Brain pericyte (primary cell): ENCODE measurements at regions not wholly inside any gene's neighbourhood (a gene's known extent, or its start where the extent isn't known, plus 50 kb on each side); places are given as distances from the start of the nearest gene placed in this dataset.

Source experiments
- DNase-seq: peaks from one replicate; pipeline ENCODE4 v3.0.0-alpha.2; 2012; ENCODE audit warnings: low read depth, low spot score

DNA sequence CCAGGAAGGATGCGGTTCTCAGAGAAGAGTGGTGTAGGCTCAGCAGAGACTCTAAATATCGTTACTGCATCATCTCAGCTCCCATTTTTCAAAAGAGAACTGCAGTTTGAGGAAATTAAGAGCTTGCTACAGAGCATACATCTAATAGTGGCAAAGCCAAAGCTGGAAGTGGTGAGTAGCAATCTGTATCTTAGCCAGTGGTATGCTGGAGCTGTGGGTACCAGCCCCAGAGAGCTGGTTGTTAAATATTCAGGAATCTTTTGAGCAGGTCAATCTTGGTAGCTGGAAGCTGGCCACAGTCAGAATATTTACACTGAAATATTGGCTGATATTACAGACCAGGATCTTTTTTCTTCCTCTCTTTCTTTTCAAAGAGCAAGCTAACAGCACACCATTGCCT lies 88.4 kb upstream of the STEAP1B start:
- DNase-seq, result no peak

- no peak for DNase-seq
Observed at GRCh38 chr7:22587322-22587721, 87.3 kb upstream of the STEAP1B start.

GRCh38 chr7:22586786-22587140 lies 86.8 kb upstream of the STEAP1B start:
- DNase-seq, result no peak

- no peak for DNase-seq
Observed at GRCh38 chr7:22586101-22586785, 86.3 kb upstream of the STEAP1B start.

GRCh38 chr7:22584179-22584578 lies 84.2 kb upstream of the STEAP1B start:
- DNase-seq, result no peak

GRCh38 chr7:22582863-22583622 lies 83.1 kb upstream of the STEAP1B start:
- no peak for DNase-seq

DNA sequence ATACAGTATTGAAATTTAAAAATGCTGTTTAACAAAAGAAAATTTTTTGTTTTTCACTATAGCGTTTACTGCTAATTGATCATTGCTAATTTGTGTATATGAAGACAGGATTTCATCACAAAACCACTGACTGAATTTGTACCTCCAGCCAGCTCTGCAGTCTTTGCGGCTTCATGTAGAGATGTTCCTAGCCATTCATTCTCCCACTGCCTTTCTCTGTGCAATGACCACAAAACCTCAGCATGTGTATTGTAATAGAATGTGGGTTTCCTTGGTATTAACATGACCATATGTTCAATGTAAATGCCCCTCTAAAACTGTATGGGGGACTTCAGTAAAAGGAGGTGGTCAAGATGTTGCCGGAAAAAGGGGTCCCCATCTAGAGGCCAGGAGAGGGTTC lies 81.1 kb upstream of the STEAP1B start:
- no peak for DNase-seq

DNA sequence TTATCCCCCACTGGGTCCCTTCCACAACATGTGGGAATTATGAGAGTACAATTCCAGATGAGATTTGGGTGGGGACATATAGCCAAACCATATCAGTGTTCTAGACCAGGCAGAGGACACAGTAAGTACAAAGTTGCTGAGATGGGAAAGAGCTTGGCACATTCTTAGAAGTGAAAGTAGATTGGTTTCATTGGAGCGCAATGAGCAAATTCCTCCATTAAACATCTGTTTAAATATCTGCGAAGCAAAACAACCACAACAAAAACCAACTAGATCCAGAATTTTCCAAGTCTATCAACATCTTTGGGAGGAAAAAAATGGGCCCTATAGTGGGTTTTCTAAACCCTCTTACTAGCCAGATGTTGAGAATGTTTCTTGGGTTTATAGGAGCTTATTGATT lies 80.0 kb upstream of the STEAP1B start:
- DNase-seq, result no peak

DNA sequence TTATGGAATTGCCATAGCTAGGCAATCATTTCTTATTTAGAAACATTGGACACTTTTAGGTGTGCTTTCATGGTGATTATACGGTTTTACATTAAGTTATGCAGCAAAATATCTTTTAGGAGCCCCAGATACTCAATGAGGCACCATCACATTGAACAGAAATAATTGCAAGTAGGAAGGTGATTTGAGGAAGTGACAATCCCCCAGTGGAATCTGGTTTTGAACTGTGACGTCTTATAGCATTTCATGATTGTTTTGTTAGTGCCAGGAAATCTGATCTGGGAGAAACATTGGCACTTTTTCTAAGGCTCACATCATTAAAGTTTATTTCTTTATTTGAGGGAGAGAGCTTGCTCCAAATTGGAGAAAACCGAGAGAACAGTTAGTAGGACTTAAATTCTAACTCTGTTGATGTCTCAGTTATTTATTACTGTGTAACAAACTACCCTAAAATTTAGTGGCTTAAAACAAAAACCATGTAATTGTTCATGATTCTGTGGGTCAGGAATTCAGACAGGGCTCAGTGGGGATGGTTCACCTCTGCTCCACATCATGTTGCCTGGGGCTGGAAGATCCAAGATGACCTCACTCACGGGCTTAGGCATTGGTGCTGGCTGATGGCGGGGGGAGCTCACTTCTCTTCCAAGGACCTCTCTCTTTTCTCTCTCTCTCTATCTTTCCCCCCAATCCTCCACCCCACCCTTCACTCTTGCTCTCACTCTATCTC lies 78.2 kb upstream of the STEAP1B start:
- no peak for DNase-seq

GRCh38 chr7:22577470-22578001 lies 77.5 kb upstream of the STEAP1B start:
- no peak for DNase-seq

- DNase-seq, result no peak
Observed at GRCh38 chr7:22576612-22577469, 76.9 kb upstream of the STEAP1B start.

DNA sequence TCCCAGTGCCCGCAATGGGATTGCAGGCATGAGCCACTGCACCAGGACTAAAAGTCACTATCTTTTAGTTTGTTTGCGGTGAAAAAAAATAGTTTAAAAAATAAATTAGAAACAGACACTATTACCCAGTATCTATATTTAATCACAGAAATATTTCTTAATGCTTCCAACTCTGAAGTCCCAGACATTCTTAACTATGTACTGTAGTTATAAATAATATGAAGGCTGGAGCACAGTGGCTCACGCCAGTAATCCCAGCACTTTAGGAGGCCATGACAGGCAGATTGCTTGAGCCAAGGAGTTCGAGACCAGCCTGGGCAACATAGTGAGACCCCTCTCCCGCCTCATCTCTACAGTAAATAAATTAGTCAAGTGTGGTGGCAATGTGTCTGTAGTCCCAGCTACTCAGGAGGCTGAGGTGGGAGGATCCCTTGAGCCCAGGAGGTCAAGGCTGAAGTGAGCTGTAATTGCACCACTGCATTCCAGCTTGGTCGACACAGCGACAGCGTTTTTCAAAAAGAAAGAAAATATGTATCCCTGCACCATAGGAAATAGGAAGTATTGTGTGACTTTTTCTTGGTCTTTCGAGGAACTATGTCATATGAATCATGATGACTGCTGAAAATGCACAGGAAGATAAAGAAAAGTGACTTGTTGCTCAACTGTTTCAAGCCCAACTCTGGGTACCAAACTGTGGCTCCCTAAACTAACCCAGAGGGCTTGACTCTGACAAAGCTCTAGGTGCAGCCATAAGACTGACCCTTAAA lies 74.9 kb upstream of the STEAP1B start:
- no peak for DNase-seq

DNA sequence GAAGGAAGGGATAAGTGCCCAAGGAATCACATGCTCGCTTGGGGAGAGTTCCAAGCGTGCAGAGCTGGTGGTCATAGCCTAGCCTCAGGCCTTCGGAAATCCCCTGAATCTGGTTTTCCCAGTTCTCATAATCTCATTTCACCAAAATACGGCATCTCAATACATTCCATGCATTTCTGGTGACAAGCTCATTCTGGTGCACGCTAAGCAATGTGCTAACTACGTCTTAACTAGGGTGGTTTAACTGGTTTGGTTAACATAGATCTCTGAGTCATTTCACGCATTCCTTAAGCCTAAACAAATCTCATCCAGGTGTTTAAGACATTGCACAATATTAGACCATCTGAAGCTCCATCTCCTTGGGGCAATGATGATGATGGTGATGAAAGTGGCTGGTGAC lies 72.9 kb upstream of the STEAP1B start:
- DNase-seq, result no peak

DNA sequence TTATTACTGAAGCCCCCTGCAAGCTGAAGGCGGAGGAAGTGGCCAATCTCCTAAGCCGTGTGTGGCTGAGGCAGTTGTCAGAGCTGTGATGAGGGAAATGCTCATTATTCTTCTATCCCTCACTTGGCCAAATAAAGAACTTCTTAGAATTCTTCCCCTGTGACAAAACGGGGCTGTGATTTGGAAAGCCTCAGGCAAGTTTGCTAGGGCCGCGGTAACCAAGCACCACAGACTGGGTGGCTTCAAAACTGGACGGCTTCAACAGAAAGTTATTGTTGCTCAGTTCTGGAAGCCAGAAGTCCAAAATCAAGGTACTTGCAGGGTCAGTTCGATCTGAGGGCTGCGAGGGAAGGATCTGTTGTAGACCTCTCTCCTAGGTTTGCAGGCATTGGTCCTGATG lies 72.3 kb upstream of the STEAP1B start:
- no peak for DNase-seq

DNA sequence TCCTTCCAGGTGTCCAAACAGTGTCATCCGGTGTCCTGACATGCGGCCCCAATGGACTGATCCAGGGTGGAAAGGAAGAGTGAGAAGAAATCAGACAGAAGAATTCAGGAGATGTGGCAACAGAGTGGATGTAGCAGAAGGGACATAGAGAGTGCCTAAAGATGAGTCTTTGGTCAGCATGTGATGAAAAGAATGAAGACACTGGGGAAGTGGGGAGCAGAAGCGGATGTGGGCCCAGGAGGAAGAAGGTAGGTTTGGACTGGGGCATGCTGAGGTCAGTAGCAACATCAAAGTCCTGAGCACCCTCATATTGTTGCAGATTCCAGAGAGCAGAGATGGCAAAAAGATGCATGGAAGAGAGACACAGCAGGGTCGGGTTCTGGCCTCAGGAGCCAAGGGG lies 71.8 kb upstream of the STEAP1B start:
- DNase-seq, result no peak

GRCh38 chr7:22569586-22570321 lies 69.8 kb upstream of the STEAP1B start:
- no peak for DNase-seq

DNA sequence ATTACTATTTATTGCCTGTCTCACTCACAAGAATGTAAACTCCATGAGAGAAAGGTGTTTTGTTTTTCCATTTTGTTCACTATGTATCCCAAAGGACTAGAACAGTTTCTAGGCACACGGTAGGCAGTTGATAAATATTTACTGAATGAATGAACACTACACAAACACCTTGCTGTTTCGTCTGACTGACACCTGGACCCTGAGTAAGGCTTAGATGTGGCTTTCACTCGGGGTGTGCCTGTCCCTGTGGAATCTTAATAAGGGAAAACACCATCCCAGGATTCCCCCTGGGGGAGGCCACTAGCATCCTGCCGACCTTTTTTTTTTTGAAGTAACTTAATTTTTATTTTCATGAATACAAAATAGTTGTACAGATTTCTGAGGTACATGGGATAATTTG lies 66.6 kb upstream of the STEAP1B start:
- DNase-seq, result no peak

DNA sequence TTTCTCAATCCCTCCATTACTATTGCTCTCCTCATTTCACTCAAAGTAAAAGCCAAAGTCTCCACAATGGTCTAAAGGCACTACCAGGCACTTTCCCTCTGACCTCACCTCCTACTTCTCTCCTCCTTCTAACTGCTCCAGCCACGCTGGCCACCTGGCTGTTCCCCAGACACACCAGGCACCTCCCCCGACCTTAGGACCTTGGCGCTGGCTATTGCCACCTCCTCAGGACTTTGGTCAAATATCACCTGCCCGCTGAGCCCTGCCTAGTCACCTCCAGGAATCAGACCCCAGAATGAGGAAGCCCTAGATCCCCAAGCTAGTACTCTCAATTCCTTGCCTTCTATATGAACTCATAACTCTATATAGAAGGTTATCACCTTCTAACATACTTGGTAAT lies 66.2 kb upstream of the STEAP1B start:
- no peak for DNase-seq

DNA sequence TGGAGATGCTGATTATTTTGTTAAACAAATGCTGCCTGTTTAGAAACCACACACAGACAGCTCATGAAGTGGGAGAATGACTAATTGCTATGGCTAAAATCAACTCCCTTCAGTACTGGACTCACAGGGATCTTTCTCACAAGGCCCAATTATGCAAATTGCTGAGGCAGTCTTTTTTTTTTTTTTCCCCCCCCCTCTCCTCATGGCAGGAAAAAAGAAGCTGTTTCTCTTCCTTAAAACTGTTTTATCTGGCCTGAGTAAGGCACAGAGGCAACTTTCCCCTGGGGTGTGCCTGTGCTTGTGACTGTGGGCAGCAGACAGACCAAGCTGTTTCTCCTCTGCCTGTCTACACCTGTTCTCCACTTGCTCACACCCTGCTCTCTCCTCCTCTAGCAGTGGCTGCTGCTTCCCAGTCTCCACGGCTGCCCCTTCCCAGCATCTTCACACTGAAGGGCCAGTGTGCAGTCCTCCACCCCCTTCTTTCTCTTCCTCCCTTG lies 65.4 kb upstream of the STEAP1B start:
- no peak for DNase-seq

DNA sequence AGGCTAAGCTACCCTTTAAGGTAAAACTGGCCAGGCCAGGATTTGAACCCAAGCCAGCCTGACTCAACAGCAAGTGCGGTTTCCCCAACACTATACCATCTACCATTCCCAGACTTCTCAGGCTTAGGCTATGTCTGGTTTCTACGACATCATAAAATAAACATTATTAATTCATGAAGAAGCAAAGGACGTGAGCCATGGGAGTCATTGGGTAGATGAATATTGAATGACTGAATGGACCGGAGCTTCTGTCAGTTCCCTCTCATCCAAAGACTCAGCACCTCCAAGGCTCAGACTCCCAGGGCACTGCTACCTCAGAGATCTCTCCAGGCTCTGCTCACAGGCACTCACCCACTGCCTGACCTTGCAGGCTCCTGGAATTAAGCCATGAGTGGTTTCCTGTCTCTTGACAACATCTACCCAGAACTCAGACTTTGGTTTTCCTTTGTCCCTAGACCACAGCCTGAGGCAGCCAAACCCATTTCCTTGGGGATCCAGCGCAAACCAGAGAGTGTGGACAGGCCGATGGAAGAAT lies 64.6 kb upstream of the STEAP1B start:
- DNase-seq, result no peak
